Astrocyte (in vitro differentiated cells and primary cell): ENCODE measurements at regions not wholly inside any gene's neighbourhood (a gene's known extent, or its start where the extent isn't known, plus 50 kb on each side); places are given as distances from the start of the nearest gene placed in this dataset.
A peak's percentile ranks its signal among the peaks of the same experiment; 100 is the strongest.

ENCODE experiments used
- DNase-seq: peaks from one replicate; pipeline ENCODE4 v3.0.0-alpha.2; 2010; ENCODE audit warnings: low read depth
- FAIRE-seq: peaks from 2 replicates; lab custom pipeline; 2011; peaks lifted over from hg19 to GRCh38; lab: Jason Lieb, UNC
- H2AFZ ChIP-seq: 2 replicates; pipeline ENCODE4 v1.6.0; 2012; ENCODE audit warnings: low read depth, low read length, inconsistent platforms
- H3K27ac ChIP-seq: 2 replicates; pipeline ENCODE4 v1.5.1; 2011; ENCODE audit warnings: low read depth, low read length, inconsistent platforms
- H3K27me3 ChIP-seq: 2 replicates; pipeline ENCODE4 v1.6.0; 2011; ENCODE audit warnings: low read length, inconsistent platforms; ENCODE audit not compliant: insufficient read depth
- H3K36me3 ChIP-seq: 2 replicates; pipeline ENCODE4 v1.5.1; 2011; ENCODE audit warnings: low read length, inconsistent platforms; ENCODE audit not compliant: insufficient read depth
- H3K4me1 ChIP-seq: 2 replicates; pipeline ENCODE4 v1.5.1; 2011; ENCODE audit warnings: low read length, inconsistent platforms; ENCODE audit not compliant: insufficient read depth
- H3K4me2 ChIP-seq: 2 replicates; pipeline ENCODE4 v1.6.0; 2012; ENCODE audit warnings: low read length, inconsistent platforms
- H3K4me3 ChIP-seq: 2 replicates; pipeline ENCODE4 v1.5.1; 2011; ENCODE audit warnings: low read depth, mild to moderate bottlenecking, low read length, inconsistent platforms; ENCODE audit not compliant: insufficient read depth
- H3K79me2 ChIP-seq: 2 replicates; pipeline ENCODE4 v1.6.0; 2012; ENCODE audit warnings: mild to moderate bottlenecking, low read length, inconsistent platforms; ENCODE audit not compliant: insufficient read depth
- H3K9ac ChIP-seq: 2 replicates; pipeline ENCODE4 v1.6.0; 2012; ENCODE audit warnings: mild to moderate bottlenecking, low read length, inconsistent platforms
- H3K9me3 ChIP-seq: 2 replicates; pipeline ENCODE4 v1.5.1; 2012; ENCODE audit warnings: low read depth, mild to moderate bottlenecking, low read length, inconsistent platforms; ENCODE audit not compliant: insufficient read depth
- H4K20me1 ChIP-seq: 2 replicates; pipeline ENCODE4 v1.6.0; 2012; ENCODE audit warnings: low read length, inconsistent platforms; ENCODE audit not compliant: insufficient read depth
- H3K27ac Mint-ChIP-seq: one replicate; pipeline ENCODE4 v1.8.0; 2021; ENCODE audit warnings: mild to moderate bottlenecking, mixed read lengths; ENCODE audit not compliant: unreplicated experiment
- H3K27me3 Mint-ChIP-seq: one replicate; pipeline ENCODE4 v1.8.0; 2021; ENCODE audit warnings: low read depth, mixed read lengths; ENCODE audit not compliant: unreplicated experiment
- H3K36me3 Mint-ChIP-seq: one replicate; pipeline ENCODE4 v1.8.0; 2021; ENCODE audit warnings: low read depth, mixed read lengths; ENCODE audit not compliant: unreplicated experiment
- H3K4me1 Mint-ChIP-seq: one replicate; pipeline ENCODE4 v1.8.0; 2021; ENCODE audit warnings: low read depth, mixed read lengths; ENCODE audit not compliant: unreplicated experiment
- H3K4me3 Mint-ChIP-seq: one replicate; pipeline ENCODE4 v1.8.0; 2021; ENCODE audit warnings: mild to moderate bottlenecking, moderate library complexity, mixed read lengths; ENCODE audit not compliant: unreplicated experiment
- H3K9me3 Mint-ChIP-seq: one replicate; pipeline ENCODE4 v1.8.0; 2021; ENCODE audit warnings: mild to moderate bottlenecking, mixed read lengths; ENCODE audit not compliant: unreplicated experiment
- EZH2 ChIP-seq: IDR thresholded peaks from 2 replicates; pipeline ENCODE4 v1.6.1; 2012; ENCODE audit warnings: mild to moderate bottlenecking, low read length, inconsistent platforms; ENCODE audit not compliant: insufficient read depth
- TF ChIP-seq, protein P1 (sequence below): IDR thresholded peaks from 2 replicates; pipeline ENCODE4 v1.5.1; 2011; ENCODE audit warnings: low read depth, mild to moderate bottlenecking, inconsistent platforms, low read length, moderate library complexity; ENCODE audit not compliant: insufficient read depth

DNA sequence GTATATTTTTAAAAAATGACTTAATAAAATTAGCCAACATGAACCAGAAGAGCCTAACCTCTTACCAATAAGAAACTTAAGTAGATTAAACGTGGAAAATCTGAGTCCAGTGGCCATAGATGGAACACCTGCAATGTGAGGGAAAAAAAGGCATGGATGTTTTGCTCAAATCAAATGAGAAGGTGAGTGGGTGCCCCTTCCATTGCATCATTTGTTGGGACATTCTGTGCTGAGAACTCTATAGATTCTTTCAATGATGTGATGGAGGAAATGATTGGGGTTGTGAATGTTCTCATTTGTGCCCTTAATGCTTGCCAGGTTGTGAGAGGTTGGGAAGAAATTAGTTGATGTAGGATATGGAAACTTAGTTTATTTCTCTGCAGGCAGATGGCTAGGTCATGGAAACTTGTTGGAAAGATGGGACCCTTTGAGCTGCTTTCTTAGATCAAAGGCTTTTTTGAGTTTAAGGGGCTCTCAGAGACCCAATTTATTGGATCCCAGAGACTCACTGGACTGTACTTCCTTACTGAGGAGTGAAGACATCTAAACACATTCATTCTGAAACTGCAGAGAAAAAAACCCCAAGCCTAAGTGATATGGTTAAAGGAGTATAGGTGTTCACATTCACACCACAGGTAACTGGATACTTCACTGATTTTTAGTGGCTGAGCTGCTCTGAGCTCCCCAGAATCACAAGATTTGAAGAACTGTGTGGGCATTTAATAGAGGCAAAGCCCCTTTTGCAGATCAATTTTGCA is 95.9 kb downstream of the DACT1 start:
- Mint-ChIP-seq H3K4me1 (peaks cover 48% of the 10 kb centered on the region), H3K4me3 (no peak overlapping the region), H3K27ac (no peak overlapping the region), H3K9me3 (no peaks in the 10 kb centered on the region), H3K36me3 (no peaks in the 10 kb centered on the region), H3K27me3 (no peaks in the 10 kb centered on the region)
- no peak for FAIRE-seq
- Histone ChIP-seq H3K79me2 (no peaks in the 10 kb centered on the region), H3K4me2 (no peak overlapping the region), H3K27ac (no peak overlapping the region), H3K9me3 (no peaks in the 10 kb centered on the region), H3K27me3 (no peaks in the 10 kb centered on the region), H3K4me3 (no peak overlapping the region), H3K9ac (no peak overlapping the region), H2AFZ (no peak overlapping the region), H3K4me1 (peaks cover 34% of the 10 kb centered on the region), H4K20me1 (no peaks in the 10 kb centered on the region), H3K36me3 (no peaks in the 10 kb centered on the region)
- TF ChIP-seq, protein P1, sequence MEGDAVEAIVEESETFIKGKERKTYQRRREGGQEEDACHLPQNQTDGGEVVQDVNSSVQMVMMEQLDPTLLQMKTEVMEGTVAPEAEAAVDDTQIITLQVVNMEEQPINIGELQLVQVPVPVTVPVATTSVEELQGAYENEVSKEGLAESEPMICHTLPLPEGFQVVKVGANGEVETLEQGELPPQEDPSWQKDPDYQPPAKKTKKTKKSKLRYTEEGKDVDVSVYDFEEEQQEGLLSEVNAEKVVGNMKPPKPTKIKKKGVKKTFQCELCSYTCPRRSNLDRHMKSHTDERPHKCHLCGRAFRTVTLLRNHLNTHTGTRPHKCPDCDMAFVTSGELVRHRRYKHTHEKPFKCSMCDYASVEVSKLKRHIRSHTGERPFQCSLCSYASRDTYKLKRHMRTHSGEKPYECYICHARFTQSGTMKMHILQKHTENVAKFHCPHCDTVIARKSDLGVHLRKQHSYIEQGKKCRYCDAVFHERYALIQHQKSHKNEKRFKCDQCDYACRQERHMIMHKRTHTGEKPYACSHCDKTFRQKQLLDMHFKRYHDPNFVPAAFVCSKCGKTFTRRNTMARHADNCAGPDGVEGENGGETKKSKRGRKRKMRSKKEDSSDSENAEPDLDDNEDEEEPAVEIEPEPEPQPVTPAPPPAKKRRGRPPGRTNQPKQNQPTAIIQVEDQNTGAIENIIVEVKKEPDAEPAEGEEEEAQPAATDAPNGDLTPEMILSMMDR: no peak
- TF ChIP-seq EZH2: no peak
- DNase-seq: no peak

DNA sequence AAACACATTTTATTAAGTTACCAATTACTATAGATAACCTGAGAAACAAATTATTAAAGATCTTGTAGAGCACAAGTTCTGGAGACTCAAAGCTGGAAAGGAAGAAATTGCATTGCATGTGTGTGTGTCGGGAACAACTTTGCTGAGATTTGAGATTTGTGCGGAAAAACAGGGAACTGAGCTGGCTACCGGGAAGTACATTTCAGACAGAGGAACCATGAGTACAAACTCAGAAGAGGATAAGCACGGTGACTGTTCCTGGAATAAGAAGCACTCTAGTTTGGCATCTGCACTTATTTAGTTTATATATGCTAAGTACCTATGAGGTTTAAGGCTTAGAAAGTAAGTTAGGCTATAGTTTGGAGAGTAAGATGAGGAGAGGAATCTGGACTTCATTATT is 97.8 kb downstream of the DACT1 start:
- H3K9ac ChIP-seq: no peak overlapping the region
- H3K4me2 ChIP-seq: no peak overlapping the region
- no peaks in the 10 kb centered on the region for H3K36me3 ChIP-seq
- peaks cover 53% of the 10 kb centered on the region for H3K4me1 Mint-ChIP-seq
- peaks cover 47% of the 10 kb centered on the region for H3K4me1 ChIP-seq
- H4K20me1 ChIP-seq: no peaks in the 10 kb centered on the region
- no peak overlapping the region for H2AFZ ChIP-seq
- no peak overlapping the region for H3K27ac ChIP-seq
- DNase-seq: no peak
- TF ChIP-seq, protein P1: no peak
- TF ChIP-seq EZH2: no peak
- no peak overlapping the region for H3K27ac Mint-ChIP-seq
- no peaks in the 10 kb centered on the region for H3K27me3 ChIP-seq
- no peaks in the 10 kb centered on the region for H3K27me3 Mint-ChIP-seq
- no peak for FAIRE-seq
- no peaks in the 10 kb centered on the region for H3K9me3 ChIP-seq
- H3K79me2 ChIP-seq: no peaks in the 10 kb centered on the region
- H3K4me3 ChIP-seq: no peak overlapping the region
- H3K4me3 Mint-ChIP-seq: no peak overlapping the region
- no peaks in the 10 kb centered on the region for H3K36me3 Mint-ChIP-seq
- H3K9me3 Mint-ChIP-seq: no peaks in the 10 kb centered on the region

DNA sequence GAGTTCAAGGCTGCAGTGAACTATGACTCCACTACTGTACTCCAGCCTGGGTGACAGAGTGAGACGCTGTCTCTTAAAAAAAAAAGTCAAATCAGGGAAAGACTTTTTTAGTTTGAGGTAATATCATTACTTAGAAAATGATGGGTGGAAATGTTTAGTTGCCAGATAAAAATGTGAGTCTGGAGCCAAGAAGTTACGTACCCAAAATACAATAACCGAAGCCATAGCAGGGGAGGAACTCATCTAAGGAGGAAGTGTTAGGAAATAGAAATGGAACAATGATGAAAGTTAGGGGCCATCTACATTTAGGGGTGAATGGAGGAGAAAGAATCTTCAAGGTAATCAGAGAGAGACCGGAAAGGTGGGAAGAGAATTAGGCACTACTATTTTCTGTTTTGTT is 98.8 kb downstream of the DACT1 start:
- peak; percentile 63 for DNase-seq
- Histone ChIP-seq H2AFZ (no peak overlapping the region), H3K79me2 (no peaks in the 10 kb centered on the region), H3K4me1 (peaks cover 41% of the 10 kb centered on the region), H3K36me3 (no peaks in the 10 kb centered on the region), H3K27ac (no peak overlapping the region), H3K9me3 (no peaks in the 10 kb centered on the region), H3K27me3 (no peaks in the 10 kb centered on the region), H3K4me3 (no peak overlapping the region), H3K9ac (no peak overlapping the region), H4K20me1 (no peaks in the 10 kb centered on the region), H3K4me2 (no peak overlapping the region)
- no peaks in the 10 kb centered on the region for H3K9me3 Mint-ChIP-seq
- no peak for TF ChIP-seq EZH2
- TF ChIP-seq, protein P1: no peak
- no peak overlapping the region for H3K4me3 Mint-ChIP-seq
- H3K36me3 Mint-ChIP-seq: no peaks in the 10 kb centered on the region
- FAIRE-seq: no peak
- no peaks in the 10 kb centered on the region for H3K27me3 Mint-ChIP-seq
- peaks cover 44% of the 10 kb centered on the region for H3K4me1 Mint-ChIP-seq
- peak overlapping the region; percentile 69 for H3K27ac Mint-ChIP-seq
